ENCODE measurements at regions not wholly inside any gene's neighbourhood (a gene's known extent, or its start where the extent isn't known, plus 50 kb on each side); places are given as distances from the start of the nearest gene placed in this dataset.

- Histone ChIP-seq H3K27me3 (ENCODE audit: control insufficient read depth in 3 of 3, insufficient read depth in 3 of 3, low read length in 3 of 3) (no peaks in the 10 kb centered on the region), H3K9me3 (ENCODE audit: control insufficient read depth in 2 of 2, insufficient read depth in 1 of 2, low read depth in 1 of 2, low read length in 1 of 2) (no peaks in the 10 kb centered on the region), H3K36me3 (ENCODE audit: control insufficient read depth in 3 of 3, insufficient read depth in 2 of 3, low read depth in 1 of 3, low read length in 3 of 3) (no peaks in the 10 kb centered on the region), H3K27ac (ENCODE audit: low read depth in 1 of 3, low read length in 2 of 3) (no peak overlapping the region), H3K4me1 (ENCODE audit: control insufficient read depth in 3 of 3, insufficient read depth in 2 of 3, low read depth in 1 of 3, low read length in 2 of 3) (no peaks in the 10 kb centered on the region), H3K4me3 (ENCODE audit: low read depth in 1 of 3, low read length in 3 of 3) (no peak overlapping the region)
- 70 to 78% (median 75%) methylated on average over 1 of the region's 1 CpG for WGBS, 3 donors
- no peak for DNase-seq
- no peak for FAIRE-seq
These were observed 121.1 kb downstream of the HGF start for GRCh38 chr7:81648716-81649115.

- Histone ChIP-seq H3K4me3 (ENCODE audit: low read depth in 1 of 3, low read length in 3 of 3) (no peak overlapping the region), H3K36me3 (ENCODE audit: control insufficient read depth in 3 of 3, insufficient read depth in 2 of 3, low read depth in 1 of 3, low read length in 3 of 3) (no peaks in the 10 kb centered on the region), H3K4me1 (ENCODE audit: control insufficient read depth in 3 of 3, insufficient read depth in 2 of 3, low read depth in 1 of 3, low read length in 2 of 3) (no peaks in the 10 kb centered on the region), H3K27ac (ENCODE audit: low read depth in 1 of 3, low read length in 2 of 3) (no peak overlapping the region), H3K27me3 (ENCODE audit: control insufficient read depth in 3 of 3, insufficient read depth in 3 of 3, low read length in 3 of 3) (no peaks in the 10 kb centered on the region), H3K9me3 (ENCODE audit: control insufficient read depth in 2 of 2, insufficient read depth in 1 of 2, low read depth in 1 of 2, low read length in 1 of 2) (no peaks in the 10 kb centered on the region)
- 95 to 97% (median 96%) methylated on average over 5 of the region's 5 CpGs for WGBS, 3 donors
- no peak for FAIRE-seq
- no peak for DNase-seq
These were observed 124.4 kb downstream of the HGF start for GRCh38 chr7:81645435-81645834.

DNA sequence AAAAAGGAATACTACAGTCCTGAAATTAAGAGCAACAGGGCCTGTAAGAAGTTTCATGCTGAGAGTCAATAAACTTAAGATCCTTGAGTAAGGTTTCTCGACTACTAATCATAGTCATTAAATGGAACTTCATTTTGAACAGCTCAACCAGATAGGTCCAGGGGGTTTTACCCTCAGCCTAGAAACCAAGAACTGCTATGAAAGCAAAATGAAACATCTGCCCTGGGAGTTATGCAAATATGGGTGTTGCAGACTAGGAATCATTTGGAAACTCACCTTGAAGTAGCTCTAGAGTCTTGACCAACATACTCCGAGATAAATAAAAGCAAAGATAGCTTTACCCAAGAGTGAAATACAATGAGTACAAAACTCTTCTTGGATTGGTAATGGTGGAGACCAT, 128.0 kb downstream of the HGF start:
- no peak overlapping the region for H3K27ac ChIP-seq (ENCODE audit: low read depth in 1 of 3, low read length in 2 of 3)
- no peak for DNase-seq
- no peak for FAIRE-seq

GRCh38 chr7:81638198-81638597, 131.6 kb downstream of the HGF start:
- 39 to 63% (median 47%) methylated on average over 5 of the region's 5 CpGs for WGBS, 3 donors
- no peaks in the 10 kb centered on the region for H3K27me3 ChIP-seq (ENCODE audit: control insufficient read depth in 3 of 3, insufficient read depth in 3 of 3, low read length in 3 of 3)
- no peaks in the 10 kb centered on the region for H3K36me3 ChIP-seq (ENCODE audit: control insufficient read depth in 3 of 3, insufficient read depth in 2 of 3, low read depth in 1 of 3, low read length in 3 of 3)
- no peaks in the 10 kb centered on the region for H3K9me3 ChIP-seq (ENCODE audit: control insufficient read depth in 2 of 2, insufficient read depth in 1 of 2, low read depth in 1 of 2, low read length in 1 of 2)
- H3K4me1 ChIP-seq (ENCODE audit: control insufficient read depth in 3 of 3, insufficient read depth in 2 of 3, low read depth in 1 of 3, low read length in 2 of 3) = no peaks in the 10 kb centered on the region
- FAIRE-seq (no peak), DNase-seq (no peak)
- H3K27ac ChIP-seq (ENCODE audit: low read depth in 1 of 3, low read length in 2 of 3) = no peak overlapping the region
- H3K4me3 ChIP-seq (ENCODE audit: low read depth in 1 of 3, low read length in 3 of 3) = no peak overlapping the region

More for the DNA sequence above, 128.0 kb downstream of the HGF start:
- 84 to 91% (median 89%) methylated on average over 2 of the region's 2 CpGs for WGBS, 3 donors
- H3K36me3 ChIP-seq (ENCODE audit: control insufficient read depth in 3 of 3, insufficient read depth in 2 of 3, low read depth in 1 of 3, low read length in 3 of 3) = no peaks in the 10 kb centered on the region
- no peaks in the 10 kb centered on the region for H3K4me1 ChIP-seq (ENCODE audit: control insufficient read depth in 3 of 3, insufficient read depth in 2 of 3, low read depth in 1 of 3, low read length in 2 of 3)
- no peaks in the 10 kb centered on the region for H3K9me3 ChIP-seq (ENCODE audit: control insufficient read depth in 2 of 2, insufficient read depth in 1 of 2, low read depth in 1 of 2, low read length in 1 of 2)
- H3K27me3 ChIP-seq (ENCODE audit: control insufficient read depth in 3 of 3, insufficient read depth in 3 of 3, low read length in 3 of 3) = no peaks in the 10 kb centered on the region
- no peak overlapping the region for H3K4me3 ChIP-seq (ENCODE audit: low read depth in 1 of 3, low read length in 3 of 3)

DNA sequence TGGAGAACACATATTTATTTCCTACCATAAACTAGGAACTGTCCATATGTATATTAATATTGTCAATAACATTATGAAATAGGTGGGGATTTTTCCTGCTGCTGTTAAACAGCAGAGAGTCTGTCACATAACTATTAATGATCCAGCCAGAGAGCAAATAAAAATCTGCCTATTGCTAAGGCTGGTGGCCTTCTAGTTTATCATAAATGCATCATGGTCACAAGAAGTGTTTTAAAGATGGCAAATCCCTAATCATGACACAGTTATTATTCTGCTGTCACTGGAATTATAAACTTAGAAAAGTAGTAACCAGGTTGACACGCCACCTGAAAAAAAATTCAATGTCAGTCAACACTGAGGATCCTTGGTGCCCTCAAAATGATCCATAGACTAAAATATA, 132.3 kb downstream of the HGF start:
- WGBS, 3 donors = 84 to 93% (median 92%) methylated on average over 1 of the region's 1 CpG
- FAIRE-seq (no peak), DNase-seq (no peak)
- Histone ChIP-seq H3K27me3 (ENCODE audit: control insufficient read depth in 3 of 3, insufficient read depth in 3 of 3, low read length in 3 of 3) (no peaks in the 10 kb centered on the region), H3K27ac (ENCODE audit: low read depth in 1 of 3, low read length in 2 of 3) (no peak overlapping the region), H3K4me1 (ENCODE audit: control insufficient read depth in 3 of 3, insufficient read depth in 2 of 3, low read depth in 1 of 3, low read length in 2 of 3) (no peaks in the 10 kb centered on the region), H3K4me3 (ENCODE audit: low read depth in 1 of 3, low read length in 3 of 3) (no peak overlapping the region), H3K36me3 (ENCODE audit: control insufficient read depth in 3 of 3, insufficient read depth in 2 of 3, low read depth in 1 of 3, low read length in 3 of 3) (no peaks in the 10 kb centered on the region), H3K9me3 (ENCODE audit: control insufficient read depth in 2 of 2, insufficient read depth in 1 of 2, low read depth in 1 of 2, low read length in 1 of 2) (no peaks in the 10 kb centered on the region)

DNA sequence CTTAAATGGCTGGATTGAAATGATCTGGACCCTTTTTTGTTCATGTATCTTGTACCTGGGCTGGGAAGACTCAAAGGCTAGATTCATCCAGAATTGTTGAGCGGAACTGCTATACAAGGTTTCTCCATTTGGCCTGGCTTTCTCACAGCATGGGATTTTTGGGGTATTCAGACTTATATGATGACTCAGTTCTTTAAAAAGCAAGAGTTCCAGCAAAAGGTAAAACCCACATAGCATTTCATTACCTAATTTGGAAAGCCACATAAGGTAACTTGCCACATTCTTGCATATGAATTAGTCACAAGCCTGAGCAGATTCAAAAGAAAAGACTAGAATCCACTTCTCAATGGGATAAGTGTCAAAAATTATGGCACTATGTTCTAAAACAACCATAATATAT, 137.4 kb downstream of the HGF start:
- H3K27me3 ChIP-seq (ENCODE audit: control insufficient read depth in 3 of 3, insufficient read depth in 3 of 3, low read length in 3 of 3) = no peaks in the 10 kb centered on the region
- no peaks in the 10 kb centered on the region for H3K9me3 ChIP-seq (ENCODE audit: control insufficient read depth in 2 of 2, insufficient read depth in 1 of 2, low read depth in 1 of 2, low read length in 1 of 2)
- FAIRE-seq (no peak), DNase-seq (no peak)
- H3K27ac ChIP-seq (ENCODE audit: low read depth in 1 of 3, low read length in 2 of 3) = no peak overlapping the region
- no peaks in the 10 kb centered on the region for H3K4me1 ChIP-seq (ENCODE audit: control insufficient read depth in 3 of 3, insufficient read depth in 2 of 3, low read depth in 1 of 3, low read length in 2 of 3)
- H3K4me3 ChIP-seq (ENCODE audit: low read depth in 1 of 3, low read length in 3 of 3) = no peak overlapping the region
- WGBS, 3 donors = 95 to 97% (median 96%) methylated on average over 1 of the region's 1 CpG
- H3K36me3 ChIP-seq (ENCODE audit: control insufficient read depth in 3 of 3, insufficient read depth in 2 of 3, low read depth in 1 of 3, low read length in 3 of 3) = no peaks in the 10 kb centered on the region

GRCh38 chr7:81630600-81630999, 139.2 kb downstream of the HGF start:
- Histone ChIP-seq H3K27ac (ENCODE audit: low read depth in 1 of 3, low read length in 2 of 3) (no peak overlapping the region), H3K4me3 (ENCODE audit: low read depth in 1 of 3, low read length in 3 of 3) (no peak overlapping the region), H3K4me1 (ENCODE audit: control insufficient read depth in 3 of 3, insufficient read depth in 2 of 3, low read depth in 1 of 3, low read length in 2 of 3) (no peaks in the 10 kb centered on the region), H3K36me3 (ENCODE audit: control insufficient read depth in 3 of 3, insufficient read depth in 2 of 3, low read depth in 1 of 3, low read length in 3 of 3) (no peaks in the 10 kb centered on the region), H3K9me3 (ENCODE audit: control insufficient read depth in 2 of 2, insufficient read depth in 1 of 2, low read depth in 1 of 2, low read length in 1 of 2) (no peaks in the 10 kb centered on the region), H3K27me3 (ENCODE audit: control insufficient read depth in 3 of 3, insufficient read depth in 3 of 3, low read length in 3 of 3) (no peaks in the 10 kb centered on the region)
- FAIRE-seq (no peak), DNase-seq (no peak)
- WGBS, 3 donors = 87 to 96% (median 93%) methylated on average over 1 of the region's 1 CpG

- FAIRE-seq (no peak), DNase-seq (no peak)
- Histone ChIP-seq H3K36me3 (ENCODE audit: control insufficient read depth in 3 of 3, insufficient read depth in 2 of 3, low read depth in 1 of 3, low read length in 3 of 3) (no peaks in the 10 kb centered on the region), H3K27me3 (ENCODE audit: control insufficient read depth in 3 of 3, insufficient read depth in 3 of 3, low read length in 3 of 3) (no peaks in the 10 kb centered on the region), H3K9me3 (ENCODE audit: control insufficient read depth in 2 of 2, insufficient read depth in 1 of 2, low read depth in 1 of 2, low read length in 1 of 2) (no peaks in the 10 kb centered on the region), H3K4me3 (ENCODE audit: low read depth in 1 of 3, low read length in 3 of 3) (no peak overlapping the region), H3K4me1 (ENCODE audit: control insufficient read depth in 3 of 3, insufficient read depth in 2 of 3, low read depth in 1 of 3, low read length in 2 of 3) (no peaks in the 10 kb centered on the region), H3K27ac (ENCODE audit: low read depth in 1 of 3, low read length in 2 of 3) (no peak overlapping the region)
- WGBS, 3 donors = 89 to 94% (median 92%) methylated on average over 2 of the region's 2 CpGs
These were observed 140.1 kb downstream of the HGF start for GRCh38 chr7:81629702-81630101.

DNA sequence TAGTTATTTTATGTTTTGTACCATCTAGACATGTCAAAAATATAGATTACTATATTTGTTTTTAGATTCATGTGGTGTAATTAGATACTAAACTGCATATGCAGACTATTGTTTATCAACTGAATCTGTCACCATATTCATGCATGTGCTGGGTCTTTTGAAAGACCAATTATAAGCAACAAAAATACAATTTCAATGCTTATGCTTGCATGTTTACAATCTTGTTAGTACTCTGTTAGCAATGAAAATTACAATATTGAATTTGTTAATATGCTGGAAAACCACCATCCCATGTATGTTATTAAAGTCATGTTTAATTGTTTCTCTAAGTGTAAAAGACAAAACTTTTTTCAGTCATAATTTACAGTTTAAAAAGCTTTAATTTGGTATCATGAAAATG, 140.9 kb downstream of the HGF start:
- DNase-seq (no peak), FAIRE-seq (no peak)
- Histone ChIP-seq H3K4me1 (ENCODE audit: control insufficient read depth in 3 of 3, insufficient read depth in 2 of 3, low read depth in 1 of 3, low read length in 2 of 3) (no peaks in the 10 kb centered on the region), H3K9me3 (ENCODE audit: control insufficient read depth in 2 of 2, insufficient read depth in 1 of 2, low read depth in 1 of 2, low read length in 1 of 2) (no peaks in the 10 kb centered on the region), H3K4me3 (ENCODE audit: low read depth in 1 of 3, low read length in 3 of 3) (no peak overlapping the region), H3K27me3 (ENCODE audit: control insufficient read depth in 3 of 3, insufficient read depth in 3 of 3, low read length in 3 of 3) (no peaks in the 10 kb centered on the region), H3K36me3 (ENCODE audit: control insufficient read depth in 3 of 3, insufficient read depth in 2 of 3, low read depth in 1 of 3, low read length in 3 of 3) (no peaks in the 10 kb centered on the region), H3K27ac (ENCODE audit: low read depth in 1 of 3, low read length in 2 of 3) (no peak overlapping the region)
